ENCODE measurements at regions not wholly inside any gene's neighbourhood (a gene's known extent, or its start where the extent isn't known, plus 50 kb on each side); places are given as distances from the start of the nearest gene placed in this dataset.

DNA sequence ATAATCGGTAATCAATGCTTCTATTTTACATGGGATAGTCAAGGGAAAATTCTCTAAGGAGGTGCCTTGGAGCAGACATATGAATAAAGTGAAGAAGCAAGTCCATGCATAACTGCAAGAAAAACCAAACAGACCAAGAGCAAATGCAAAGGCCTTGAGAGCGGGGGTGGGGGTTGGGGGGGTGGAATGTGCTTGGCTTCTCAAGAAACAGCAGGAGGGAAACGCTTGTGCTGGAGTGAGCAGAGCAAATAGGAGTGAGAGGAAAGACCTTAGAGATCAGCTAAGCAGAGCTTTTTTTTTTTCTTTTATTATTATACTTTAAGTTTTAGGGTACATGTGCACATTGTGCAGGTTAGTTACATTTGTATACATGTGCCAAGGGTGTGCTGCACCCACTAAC lies 260.8 kb downstream of the ARPP21 start:
- POLR2A ChIA-PET (ENCODE audit: partially characterized antibody) = no interaction called here
- Histone ChIP-seq H3K36me3 (ENCODE audit: control insufficient read depth in 2 of 4, insufficient read depth in 4 of 4, low read length in 3 of 4) (no peaks in the 10 kb centered on the region), H2AK5ac (ENCODE audit: low read depth, low read length) (no peak overlapping the region), H3K79me2 (ENCODE audit: control insufficient read depth in 1 of 2, insufficient read depth in 2 of 2, low read length in 2 of 2) (no peaks in the 10 kb centered on the region), H3K4me1 (replicated peaks in 1 of 4; ENCODE audit: control insufficient read depth in 3 of 4, insufficient read depth in 4 of 4, low read length in 3 of 4) (no peaks in the 10 kb centered on the region; a peak in 1 of 7 replicates), H2BK15ac (ENCODE audit: low read length) (no peak overlapping the region), H4K8ac (ENCODE audit: extremely low read depth, insufficient read depth, low read length) (no peak overlapping the region), H3K79me1 (ENCODE audit: low read depth, low read length) (no peaks in the 10 kb centered on the region), H2BK12ac (ENCODE audit: low read depth, low read length) (no peak overlapping the region), H3K27me3 (replicated peaks in 1 of 4; ENCODE audit: control insufficient read depth in 3 of 4, extremely low read depth in 1 of 4, insufficient read depth in 3 of 4, low read length in 3 of 4) (peaks cover 0 to 2% (median 0%) of the 10 kb centered on the region in 4 experiments; a peak in 1 of 7 replicates), H3K4ac (replicated peaks; ENCODE audit: insufficient read length, low read depth, low read length) (no peak overlapping the region), H2BK120ac (replicated peaks; ENCODE audit: low read depth, low read length) (no peak overlapping the region), H3K4me2 (ENCODE audit: insufficient read depth in 1 of 2, low read depth in 2 of 2, low read length in 2 of 2) (no peak overlapping the region), H3K23me2 (ENCODE audit: low read depth, low read length) (no peaks in the 10 kb centered on the region), H2AFZ (ENCODE audit: low read length) (no peak overlapping the region), H3K56ac (replicated peaks; ENCODE audit: insufficient read length, low read depth, low read length) (no peak overlapping the region), H2BK5ac (ENCODE audit: low read depth, low read length) (no peak overlapping the region), H3K14ac (ENCODE audit: insufficient read length) (no peak overlapping the region), H3K18ac (ENCODE audit: extremely low read depth, low read length) (no peak overlapping the region), H4K20me1 (replicated peaks in 1 of 2; ENCODE audit: control insufficient read depth in 1 of 2, insufficient read depth in 2 of 2, low read length in 2 of 2) (no peaks in the 10 kb centered on the region), H3K23ac (ENCODE audit: insufficient read length) (no peak overlapping the region), H3K27ac (ENCODE audit: low read depth, low read length) (no peak overlapping the region), H3K9ac (replicated peaks in 1 of 4; ENCODE audit: extremely low read depth in 1 of 4, low read depth in 3 of 4, low read length in 3 of 4) (no peak overlapping the region), H4K5ac (ENCODE audit: insufficient read length, low read depth, low read length) (no peak overlapping the region), H4K91ac (replicated peaks; ENCODE audit: insufficient read length, low read length) (no peak overlapping the region), H3K4me3 (ENCODE audit: extremely low read depth in 1 of 4, insufficient read depth in 2 of 4, low read depth in 3 of 4, low read length in 4 of 4) (no peak overlapping the region), H3K9me3 (ENCODE audit: insufficient read depth in 2 of 2, low read depth in 1 of 2, low read length in 1 of 2) (peaks cover 0 to 4% of the 10 kb centered on the region in 2 experiments; a peak in 1 of 4 replicates), H2BK20ac (ENCODE audit: low read length) (no peak overlapping the region)
- 75% methylated on average over 3 of the region's 3 CpGs; no CpG with 5 or more reads in 1 of the 2 experiments for WGBS, 2 experiments (ENCODE audit: extremely low coverage in 1 of 2, insufficient coverage in 1 of 2, insufficient read length in 1 of 2, insufficient replicate concordance in 2 of 2, low coverage in 1 of 2, low lambda C conversion rate in 2 of 2, missing lambda C conversion rate in 1 of 2)
- DNase-seq (ENCODE audit: low read depth in 1 of 2, low spot score in 2 of 2) = no peak
- no peak for FAIRE-seq
- peak; percentile 60; the same call in 1 of the 2 replicates for TF ChIP-seq TEAD4 (IDR thresholded peaks at IDR 0.05; ENCODE audit: low read depth, low read length)
- no peak for TF ChIP-seq CBX5 (IDR thresholded peaks at IDR 0.05; ENCODE audit: low read depth, low read length)
- CTCF ChIA-PET (ENCODE audit: partially characterized antibody) = no interaction called here

Measured in H1 (cell line).